ENCODE measurements at regions not wholly inside any gene's neighbourhood (a gene's known extent, or its start where the extent isn't known, plus 50 kb on each side); places are given as distances from the start of the nearest gene placed in this dataset.
"Not testable (repeated sequence)": the region's sequence is repeated elsewhere in the genome, so short reads cannot be mapped to it uniquely, and the experiment has no call there.

GRCh38 chr20:55424476-55424875, 580.8 kb downstream of the CBLN4 start:
- no TSS peak for BruUV-seq (replicated peaks)
- no peaks in the 10 kb centered on the region for H3K9me3 ChIP-seq (ENCODE audit: insufficient read depth, low read depth)
- H3K27me3 ChIP-seq (ENCODE audit: insufficient read depth, low read depth): peaks cover 44% of the 10 kb centered on the region
- CTCF ChIA-PET: no interaction called here
- H3K9me2 ChIP-seq (ENCODE audit: insufficient read depth): no peaks in the 10 kb centered on the region
- no peaks in the 10 kb centered on the region for H3K79me2 ChIP-seq (ENCODE audit: low read depth)
- H3K27ac ChIP-seq: no peak overlapping the region
- H3K4me2 ChIP-seq: no peak overlapping the region
- no peak overlapping the region for H2AFZ ChIP-seq
- H3K36me3 ChIP-seq (ENCODE audit: low read depth): no peaks in the 10 kb centered on the region
- H3K4me3 ChIP-seq: no peak overlapping the region
- no peaks in the 10 kb centered on the region for H3K4me1 ChIP-seq (replicated peaks; ENCODE audit: insufficient read depth)
- POLR2A ChIA-PET (ENCODE audit: unreplicated experiment): no interaction called here
- TF ChIP-seq EZH2 (IDR thresholded peaks at IDR 0.05; ENCODE audit: low read depth) (no peak), CTCF (conservative IDR thresholded peaks at IDR 0.05) (no peak)
- no peaks in the 10 kb centered on the region for H3F3A ChIP-seq (ENCODE audit: insufficient read depth, low read depth)
- no peaks in the 10 kb centered on the region for H4K20me1 ChIP-seq (ENCODE audit: insufficient read depth)
- intact Hi-C loops (cut with micrococcal nuclease; ENCODE audit: unreplicated experiment): no loop called here
- DNase-seq: no peak

- H2AFZ ChIP-seq: no peak overlapping the region
- H3K9me2 ChIP-seq (ENCODE audit: insufficient read depth): no peaks in the 10 kb centered on the region
- intact Hi-C loops (cut with micrococcal nuclease; ENCODE audit: unreplicated experiment): loop anchor here (5.0 kb wide), 1 partner anchor 829 kb away; the partner anchor contains the start of gene MC3R
- no peaks in the 10 kb centered on the region for H3K9me3 ChIP-seq (ENCODE audit: insufficient read depth, low read depth)
- no peaks in the 10 kb centered on the region for H3F3A ChIP-seq (ENCODE audit: insufficient read depth, low read depth)
- BruUV-seq (replicated peaks): no TSS peak
- H3K4me3 ChIP-seq: no peak overlapping the region
- no peak for DNase-seq
- CTCF ChIA-PET: no interaction called here
- H4K20me1 ChIP-seq (ENCODE audit: insufficient read depth): no peaks in the 10 kb centered on the region
- H3K4me2 ChIP-seq: no peak overlapping the region
- H3K27me3 ChIP-seq (ENCODE audit: insufficient read depth, low read depth): peaks cover 24% of the 10 kb centered on the region
- POLR2A ChIA-PET (ENCODE audit: unreplicated experiment): no interaction called here
- TF ChIP-seq EZH2 (IDR thresholded peaks at IDR 0.05; ENCODE audit: low read depth): no peak
- TF ChIP-seq CTCF (conservative IDR thresholded peaks at IDR 0.05): no peak
- no peaks in the 10 kb centered on the region for H3K79me2 ChIP-seq (ENCODE audit: low read depth)
- H3K4me1 ChIP-seq (replicated peaks; ENCODE audit: insufficient read depth): no peaks in the 10 kb centered on the region
- H3K36me3 ChIP-seq (ENCODE audit: low read depth): no peaks in the 10 kb centered on the region
- no peak overlapping the region for H3K27ac ChIP-seq
Observed at GRCh38 chr20:55417836-55418235, 587.5 kb downstream of the CBLN4 start.

- H3F3A ChIP-seq (ENCODE audit: insufficient read depth, low read depth): no peaks in the 10 kb centered on the region
- H3K4me3 ChIP-seq: no peak overlapping the region
- H3K36me3 ChIP-seq (ENCODE audit: low read depth): no peaks in the 10 kb centered on the region
- no peak overlapping the region for H3K27ac ChIP-seq
- no peak for DNase-seq
- no peak overlapping the region for H3K4me2 ChIP-seq
- H3K79me2 ChIP-seq (ENCODE audit: low read depth): no peaks in the 10 kb centered on the region
- no peak overlapping the region for H2AFZ ChIP-seq
- no TSS peak for BruUV-seq (replicated peaks)
- no peaks in the 10 kb centered on the region for H3K4me1 ChIP-seq (replicated peaks; ENCODE audit: insufficient read depth)
- TF ChIP-seq CTCF (conservative IDR thresholded peaks at IDR 0.05) (peak; percentile 61; the same call in 1 of the 2 replicates), EZH2 (IDR thresholded peaks at IDR 0.05; ENCODE audit: low read depth) (no peak)
- H3K9me2 ChIP-seq (ENCODE audit: insufficient read depth): no peaks in the 10 kb centered on the region
- no peaks in the 10 kb centered on the region for H4K20me1 ChIP-seq (ENCODE audit: insufficient read depth)
- H3K27me3 ChIP-seq (ENCODE audit: insufficient read depth, low read depth): peaks cover 7% of the 10 kb centered on the region
- POLR2A ChIA-PET (ENCODE audit: unreplicated experiment): no interaction called here
- no peaks in the 10 kb centered on the region for H3K9me3 ChIP-seq (ENCODE audit: insufficient read depth, low read depth)
- CTCF ChIA-PET: no interaction called here
- intact Hi-C loops (cut with micrococcal nuclease; ENCODE audit: unreplicated experiment): loop anchor here (5.0 kb wide), 1 partner anchor 832 kb away; the partner anchor contains the start of gene MC3R
Observed at GRCh38 chr20:55415567-55416142, 589.7 kb downstream of the CBLN4 start.

GRCh38 chr20:55412508-55412907, 592.8 kb downstream of the CBLN4 start:
- POLR2A ChIA-PET (ENCODE audit: unreplicated experiment); H3K4me2 ChIP-seq; H2AFZ ChIP-seq; DNase-seq; H3K9me3 ChIP-seq (ENCODE audit: insufficient read depth, low read depth); H3K9me2 ChIP-seq (ENCODE audit: insufficient read depth); H3K4me1 ChIP-seq (replicated peaks; ENCODE audit: insufficient read depth); H3K4me3 ChIP-seq; H4K20me1 ChIP-seq (ENCODE audit: insufficient read depth); intact Hi-C loops (cut with micrococcal nuclease; ENCODE audit: unreplicated experiment); H3F3A ChIP-seq (ENCODE audit: insufficient read depth, low read depth); BruUV-seq (replicated peaks); H3K36me3 ChIP-seq (ENCODE audit: low read depth); H3K27me3 ChIP-seq (ENCODE audit: insufficient read depth, low read depth); H3K27ac ChIP-seq; H3K79me2 ChIP-seq (ENCODE audit: low read depth); CTCF ChIA-PET: not testable (repeated sequence)

Data from PC-9 (cell line).